NCI-H2196 treated with DMSO at 0.1 percent for 48 hours (cell line): ENCODE measurements at regions not wholly inside any gene's neighbourhood (a gene's known extent, or its start where the extent isn't known, plus 50 kb on each side); places are given as distances from the start of the nearest gene placed in this dataset.

Experiments used
- DNase-seq: peaks from one replicate; lab custom pipeline; 2025; ENCODE audit not compliant: unreplicated experiment; lab: John Stamatoyannopoulos, UW

DNA sequence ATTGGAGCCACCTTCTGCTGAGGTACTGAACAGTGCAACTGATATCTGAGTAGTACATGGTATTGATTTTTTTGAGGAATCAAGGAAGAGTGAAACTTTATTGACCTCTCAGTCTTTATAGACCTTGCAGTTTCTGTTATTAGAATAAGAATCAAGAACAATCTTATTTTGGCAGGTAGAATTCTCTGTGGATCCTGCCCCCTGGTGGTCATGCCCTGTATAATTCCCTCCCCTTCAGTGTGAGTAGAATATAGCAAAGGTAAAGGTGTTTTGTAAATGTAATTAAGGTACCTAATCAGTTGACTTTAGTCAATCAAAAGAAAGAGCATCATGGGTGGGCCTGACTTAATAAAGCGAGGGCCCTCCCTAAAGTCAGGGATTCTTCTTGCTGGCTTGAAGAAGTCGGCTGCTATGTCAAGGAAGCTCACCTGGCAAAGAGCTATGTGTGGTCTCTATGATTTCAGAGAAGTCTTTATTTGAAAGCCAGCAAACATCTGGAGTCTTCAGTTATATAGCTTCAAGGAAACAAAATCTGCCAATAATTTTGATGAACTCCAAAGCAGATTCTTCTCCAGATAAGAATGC is 142.8 kb downstream of the LSM5 start:
- no peak for DNase-seq

GRCh38 chr7:32346253-32346652 is 143.9 kb downstream of the LSM5 start:
- no peak for DNase-seq

DNA sequence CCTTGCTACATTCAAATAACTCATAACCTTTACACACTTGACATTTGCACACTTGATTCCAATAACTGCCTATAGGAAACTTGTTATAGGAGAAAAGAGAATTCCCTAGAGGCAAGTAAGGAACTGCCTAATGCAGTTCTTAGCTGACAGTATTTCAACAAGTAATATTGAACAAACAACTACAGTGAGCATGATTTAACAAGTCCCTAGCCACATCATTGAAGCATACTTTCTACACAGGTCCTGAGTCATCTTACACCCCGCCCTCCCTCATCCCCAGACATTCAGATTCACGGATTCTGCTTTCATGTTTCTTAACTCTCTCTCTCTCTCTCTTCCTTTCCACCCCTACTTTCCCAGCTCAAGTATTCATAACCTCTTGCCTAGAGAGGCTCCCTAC is 153.5 kb downstream of the LSM5 start:
- no peak for DNase-seq

- no peak for DNase-seq
Measured at GRCh38 chr7:32335107-32335506, 155.1 kb downstream of the LSM5 start.

- DNase-seq = no peak
Measured at GRCh38 chr7:32330602-32331001, 159.6 kb downstream of the LSM5 start.

- no peak for DNase-seq
Measured at GRCh38 chr7:32326078-32326477, 164.1 kb downstream of the LSM5 start.

GRCh38 chr7:32323712-32324111 is 166.5 kb downstream of the LSM5 start:
- DNase-seq = no peak

GRCh38 chr7:32319012-32319382 is 171.2 kb downstream of the LSM5 start:
- no peak for DNase-seq

- no peak for DNase-seq
Measured at GRCh38 chr7:32318300-32319011, 171.7 kb downstream of the LSM5 start.

- no peak for DNase-seq
Measured at GRCh38 chr7:32316839-32317238, 173.3 kb downstream of the LSM5 start.

DNA sequence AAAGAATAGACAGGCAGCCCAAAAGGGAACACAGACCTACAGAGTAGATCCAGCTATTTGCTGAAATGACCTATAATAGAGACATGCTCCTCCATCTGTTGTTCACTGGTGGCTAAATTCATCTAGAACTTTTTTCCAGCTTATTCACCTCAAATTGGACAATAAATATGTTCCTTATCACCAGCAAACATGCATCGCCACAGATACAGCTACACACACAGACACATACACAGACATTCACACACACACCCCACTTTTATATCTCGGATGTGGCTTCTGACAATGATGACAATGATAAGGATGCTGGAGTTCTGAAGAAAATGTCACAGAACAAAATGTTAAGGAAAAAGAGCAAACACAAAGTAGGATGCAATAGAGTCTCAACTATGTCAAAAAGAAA is 175.4 kb downstream of the LSM5 start:
- DNase-seq = no peak

- DNase-seq = no peak
Measured at GRCh38 chr7:32301427-32301826, 188.8 kb downstream of the LSM5 start.

- DNase-seq = no peak
Measured at GRCh38 chr7:32299133-32299702, 191.0 kb downstream of the LSM5 start.

DNA sequence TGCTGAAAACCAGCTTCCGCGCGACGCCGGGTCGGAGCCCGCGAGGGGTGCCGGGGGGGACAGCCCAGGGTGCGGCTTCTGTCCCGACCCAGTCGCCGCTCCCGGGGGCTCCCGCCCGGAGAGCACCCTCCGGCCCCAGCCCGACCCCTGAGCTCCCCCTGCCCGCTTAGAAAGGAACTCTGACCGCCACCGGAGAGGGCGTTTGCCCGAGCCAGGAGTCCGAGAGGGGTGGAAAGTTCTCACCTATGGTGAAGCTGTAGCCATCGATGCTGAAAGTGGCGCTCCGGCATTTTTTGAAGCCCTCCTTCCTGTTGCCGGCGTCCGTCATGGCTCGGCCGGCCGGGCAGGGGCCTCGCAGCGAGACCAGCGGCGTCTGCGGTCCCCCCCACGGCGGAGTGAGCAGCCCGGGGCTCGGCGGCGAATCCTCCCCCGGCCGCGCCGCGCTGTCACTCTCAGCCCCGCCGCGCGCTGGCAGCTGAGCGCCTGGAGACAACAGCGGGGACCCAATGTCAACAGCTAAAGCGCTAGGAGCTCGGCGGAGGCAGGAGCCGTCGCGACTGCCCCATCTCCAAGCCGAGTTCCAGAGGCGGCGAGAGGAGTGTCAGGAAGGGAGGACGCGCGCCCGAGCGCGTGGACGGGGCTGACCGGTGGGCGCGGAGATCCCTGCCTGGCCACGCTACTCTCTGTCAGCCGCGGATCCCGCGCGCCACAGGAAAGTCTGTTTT is 191.6 kb downstream of the LSM5 start:
- DNase-seq = no peak

GRCh38 chr7:32293833-32294232 is 196.3 kb downstream of the LSM5 start:
- no peak for DNase-seq

GRCh38 chr7:32289651-32290414 is 200.3 kb downstream of the LSM5 start:
- DNase-seq = peak; percentile 92

DNA sequence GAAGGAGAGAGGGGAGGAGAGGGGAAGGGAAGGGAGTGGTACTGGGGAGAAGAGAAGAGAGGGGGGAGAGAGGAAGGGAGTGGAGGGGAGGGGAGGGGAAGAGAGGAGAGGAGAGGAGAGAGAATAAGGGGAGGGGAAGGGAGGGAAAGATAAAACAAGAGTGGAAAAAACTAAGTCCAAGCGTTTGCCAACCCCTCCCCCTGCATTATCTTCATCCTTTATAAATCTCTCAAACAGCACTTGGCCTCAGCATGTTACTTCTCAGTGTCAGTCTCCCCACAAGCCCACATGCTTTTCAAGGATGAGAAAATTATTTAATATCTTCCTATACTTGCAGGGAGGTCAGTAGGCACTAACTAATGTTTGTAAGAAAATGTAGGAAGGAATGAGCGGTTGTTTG is 204.5 kb downstream of the LSM5 start:
- no peak for DNase-seq

- DNase-seq = no peak
Measured at GRCh38 chr7:32283546-32283945, 206.6 kb downstream of the LSM5 start.

DNA sequence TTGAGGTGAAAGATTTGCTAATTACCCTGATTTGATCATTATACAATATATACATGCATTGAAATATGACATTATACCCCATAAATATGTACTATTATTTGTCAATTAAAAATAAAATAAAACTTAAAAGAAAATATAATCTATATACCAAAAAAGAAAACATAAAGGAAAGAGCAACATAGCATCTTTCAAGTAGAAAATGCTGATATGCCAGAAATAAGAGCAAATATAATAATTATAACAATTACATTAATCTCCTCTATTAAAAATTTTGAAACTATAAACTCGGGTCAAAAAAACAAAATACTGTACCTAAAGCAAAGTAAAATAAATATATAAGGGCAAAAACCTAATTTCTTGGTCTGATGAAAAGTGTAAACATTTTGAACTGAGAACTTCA is 209.3 kb upstream of the PDE1C start:
- DNase-seq = no peak

GRCh38 chr7:32275216-32276009 is 205.2 kb upstream of the PDE1C start:
- DNase-seq = no peak

- no peak for DNase-seq
Measured at GRCh38 chr7:32273297-32273696, 203.1 kb upstream of the PDE1C start.
